ENCODE measurements at regions not wholly inside any gene's neighbourhood (a gene's known extent, or its start where the extent isn't known, plus 50 kb on each side); places are given as distances from the start of the nearest gene placed in this dataset.

GRCh38 chr11:130785380-130786116 is 130.7 kb downstream of the SNX19 start:
- TF ChIP-seq, protein P1, sequence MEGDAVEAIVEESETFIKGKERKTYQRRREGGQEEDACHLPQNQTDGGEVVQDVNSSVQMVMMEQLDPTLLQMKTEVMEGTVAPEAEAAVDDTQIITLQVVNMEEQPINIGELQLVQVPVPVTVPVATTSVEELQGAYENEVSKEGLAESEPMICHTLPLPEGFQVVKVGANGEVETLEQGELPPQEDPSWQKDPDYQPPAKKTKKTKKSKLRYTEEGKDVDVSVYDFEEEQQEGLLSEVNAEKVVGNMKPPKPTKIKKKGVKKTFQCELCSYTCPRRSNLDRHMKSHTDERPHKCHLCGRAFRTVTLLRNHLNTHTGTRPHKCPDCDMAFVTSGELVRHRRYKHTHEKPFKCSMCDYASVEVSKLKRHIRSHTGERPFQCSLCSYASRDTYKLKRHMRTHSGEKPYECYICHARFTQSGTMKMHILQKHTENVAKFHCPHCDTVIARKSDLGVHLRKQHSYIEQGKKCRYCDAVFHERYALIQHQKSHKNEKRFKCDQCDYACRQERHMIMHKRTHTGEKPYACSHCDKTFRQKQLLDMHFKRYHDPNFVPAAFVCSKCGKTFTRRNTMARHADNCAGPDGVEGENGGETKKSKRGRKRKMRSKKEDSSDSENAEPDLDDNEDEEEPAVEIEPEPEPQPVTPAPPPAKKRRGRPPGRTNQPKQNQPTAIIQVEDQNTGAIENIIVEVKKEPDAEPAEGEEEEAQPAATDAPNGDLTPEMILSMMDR (IDR thresholded peaks at IDR 0.05), result no peak
- TF ChIP-seq POLR2A (IDR thresholded peaks at IDR 0.05), result no peak
